Stimulated activated CD4-positive, alpha-beta T cell treated with anti-CD3 and anti-CD28 coated beads, TNF-alpha, amount 100 ng/mL, for 24 hours (primary cell): ENCODE measurements at regions not wholly inside any gene's neighbourhood (a gene's known extent, or its start where the extent isn't known, plus 50 kb on each side); places are given as distances from the start of the nearest gene placed in this dataset.

Experiments
- DNase-seq, 3 experiments: peaks; one replicate each; pipeline ENCODE4 v3.0.0-alpha.2; 2020; ENCODE audit warnings: low read depth in 3 of 3

GRCh38 chr15:69576948-69577351 lies 124.3 kb downstream of the RPLP1 start:
- no peak for DNase-seq

- DNase-seq = no peak
Observed at GRCh38 chr15:69577397-69577796, 124.8 kb downstream of the RPLP1 start.

DNA sequence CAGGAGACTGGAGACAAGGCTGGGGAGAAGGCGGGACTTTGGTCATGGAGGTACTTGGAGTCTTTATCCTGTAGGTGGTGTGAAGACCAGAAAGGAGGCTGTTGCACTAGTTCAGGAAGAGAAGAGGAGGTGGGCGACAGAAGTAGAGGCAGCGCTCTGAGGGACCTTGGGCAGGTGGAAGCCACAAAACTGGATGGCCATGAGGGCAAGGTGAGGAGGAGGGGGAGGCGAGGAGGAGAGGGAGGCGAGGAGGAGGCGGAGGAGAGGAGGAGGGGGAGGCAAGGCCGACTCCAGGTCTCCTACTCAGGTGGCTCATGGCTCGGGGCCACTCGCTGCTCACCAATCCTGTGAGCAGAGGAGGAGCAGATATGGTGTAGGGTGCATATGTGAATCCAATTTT lies 125.6 kb downstream of the RPLP1 start:
- no peak for DNase-seq

DNA sequence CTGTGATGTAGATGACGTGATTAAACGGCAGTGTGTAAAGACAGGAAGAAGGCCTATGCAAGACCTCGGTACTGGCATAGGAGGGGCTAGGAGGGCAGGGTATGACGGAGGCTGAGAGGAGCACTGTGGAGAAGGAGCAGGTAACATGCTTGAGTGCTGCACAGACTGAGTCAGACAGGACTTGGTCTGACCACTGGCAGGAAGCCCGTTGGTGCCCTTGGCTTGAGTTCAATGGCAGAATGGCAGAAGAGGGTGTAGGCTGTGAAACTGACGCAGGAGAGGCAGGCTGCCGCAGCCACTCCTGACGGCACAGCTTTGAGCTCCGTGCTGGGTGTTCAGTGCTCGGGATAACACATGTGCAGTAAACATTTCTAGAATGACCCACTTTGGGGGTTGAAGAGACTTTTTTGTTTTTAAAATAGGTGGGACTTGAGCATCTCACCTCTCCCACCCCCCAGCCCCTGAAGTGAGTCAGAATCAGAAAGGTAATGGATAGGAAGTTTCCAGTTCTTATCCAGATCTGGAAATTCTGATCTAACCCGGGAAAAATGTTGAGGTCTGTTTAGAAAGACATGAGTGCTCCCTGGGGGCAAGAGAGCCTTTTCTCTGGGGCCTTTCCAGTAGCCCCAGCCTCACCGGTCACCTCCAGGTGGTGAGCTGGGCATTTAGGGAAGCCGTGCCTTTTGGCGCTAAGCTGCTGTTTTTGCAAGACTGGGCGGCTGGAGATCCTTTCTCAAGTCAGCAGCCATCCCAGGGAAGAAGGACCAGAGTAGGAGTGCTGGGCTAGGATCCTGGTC lies 126.4 kb downstream of the RPLP1 start:
- no peak for DNase-seq

DNA sequence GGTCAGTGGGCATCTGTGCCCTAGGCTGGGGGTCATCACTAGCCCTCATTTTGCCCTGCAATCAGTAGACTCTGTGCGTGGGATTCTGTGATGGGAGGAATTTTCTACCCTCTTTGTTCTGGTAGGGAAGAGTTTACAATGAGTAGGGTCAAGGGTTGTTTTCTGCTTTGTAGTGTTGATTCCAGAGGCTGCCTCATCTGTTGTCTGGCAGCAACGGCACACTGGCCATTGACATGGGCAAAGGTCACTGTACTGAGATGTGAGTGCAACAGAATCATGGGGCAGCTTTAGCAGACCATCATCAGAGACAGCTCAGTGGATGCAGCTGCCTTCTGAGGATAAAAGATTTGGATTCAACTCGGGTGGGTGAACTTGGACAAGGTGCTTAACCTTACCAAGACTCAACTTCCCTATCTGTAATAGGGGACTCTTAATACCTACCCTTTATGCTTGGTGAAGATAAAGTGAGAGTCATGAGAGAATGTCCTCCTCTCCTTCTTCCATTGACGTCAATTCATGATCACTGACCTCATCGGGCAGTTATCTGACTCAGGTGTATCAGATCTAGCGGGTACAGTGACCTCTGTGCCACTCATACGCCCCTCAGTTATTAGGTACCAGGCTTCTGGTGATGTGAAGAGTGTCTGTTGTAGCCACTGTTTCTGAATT lies 127.5 kb downstream of the RPLP1 start:
- DNase-seq = no peak

- no peak for DNase-seq
Observed at GRCh38 chr15:69583626-69584025, 131.0 kb downstream of the RPLP1 start.

GRCh38 chr15:69585937-69586336 lies 133.3 kb downstream of the RPLP1 start:
- no peak for DNase-seq

- no peak for DNase-seq
Observed at GRCh38 chr15:69586721-69587120, 134.1 kb downstream of the RPLP1 start.

- DNase-seq = no peak
Observed at GRCh38 chr15:69587723-69588426, 135.3 kb downstream of the RPLP1 start.

GRCh38 chr15:69590201-69590710 lies 137.6 kb downstream of the RPLP1 start:
- no peak for DNase-seq

DNA sequence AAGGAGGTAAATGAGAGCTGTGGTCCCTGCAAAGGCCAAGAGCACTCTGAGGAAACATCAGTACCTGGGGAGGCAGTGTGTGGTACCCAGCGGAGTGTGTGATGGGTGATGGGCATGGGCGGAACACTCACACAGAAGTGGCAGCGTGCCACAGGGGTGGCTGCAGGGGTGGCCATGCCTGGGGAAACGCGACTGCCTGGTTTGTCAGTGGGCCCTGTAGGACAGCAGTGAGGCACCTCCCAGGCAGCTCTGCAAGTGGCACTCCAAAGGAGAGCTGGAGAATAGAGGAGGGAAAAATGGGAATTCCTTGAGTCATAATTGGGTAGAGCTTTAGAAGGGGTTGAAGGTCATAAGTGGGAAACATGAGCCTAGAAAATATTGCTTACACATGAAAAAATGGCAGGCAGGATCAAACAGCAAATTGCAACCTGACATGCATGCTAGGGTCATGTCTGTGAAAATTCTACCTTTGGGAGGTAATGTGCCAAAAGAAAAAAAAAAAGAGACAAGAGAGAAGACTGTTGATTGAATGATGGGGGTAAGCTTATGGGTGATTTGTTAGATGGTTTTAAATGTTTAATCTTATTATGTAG lies 138.4 kb downstream of the RPLP1 start:
- DNase-seq = no peak

DNA sequence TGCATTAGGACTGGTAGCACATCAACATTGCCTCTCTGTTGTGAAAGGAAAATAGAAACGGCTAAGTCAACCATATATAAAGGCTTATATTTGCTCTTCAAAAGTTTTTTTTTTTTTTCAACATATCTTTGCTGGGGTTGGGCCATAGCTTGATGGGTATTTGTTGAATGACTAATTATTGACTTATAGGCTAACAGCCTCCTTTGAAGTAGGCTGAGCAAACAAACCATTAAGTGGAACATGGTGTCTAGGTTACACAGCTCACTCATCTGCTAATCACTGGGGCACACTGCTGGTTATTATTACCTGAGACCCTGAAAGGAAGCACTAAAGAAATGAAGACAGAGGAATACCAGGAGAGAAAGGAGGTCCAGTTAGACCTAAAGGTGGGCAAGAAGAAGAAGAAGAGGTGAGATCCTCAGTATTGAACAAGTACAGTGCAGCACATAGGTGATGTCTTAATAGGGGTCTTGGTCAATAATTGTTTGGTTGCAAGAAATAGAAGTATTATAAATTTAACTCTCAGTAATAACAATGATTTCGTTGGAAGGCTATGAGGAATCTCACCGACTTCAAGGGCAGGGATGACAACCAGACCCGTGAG lies 139.4 kb downstream of the RPLP1 start:
- no peak for DNase-seq

DNA sequence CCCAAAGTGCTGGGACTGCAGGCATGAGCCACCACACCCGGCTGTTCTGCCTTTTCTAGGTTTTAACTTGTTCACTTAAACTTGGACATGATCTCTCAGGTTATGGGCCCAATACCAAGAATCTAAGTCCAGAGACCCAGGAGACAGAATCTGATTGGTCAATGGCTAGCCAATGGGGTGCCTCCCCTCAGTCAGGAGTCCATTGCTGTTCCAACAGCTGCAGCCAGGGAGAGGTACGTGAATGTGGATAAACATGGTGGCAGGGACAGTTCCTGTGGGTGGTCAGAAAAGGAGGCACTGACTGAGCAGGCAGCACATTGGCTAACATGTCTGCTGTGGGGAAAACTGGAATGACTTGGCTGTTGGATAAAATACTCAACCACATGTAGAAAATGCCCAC lies 140.3 kb downstream of the RPLP1 start:
- DNase-seq = no peak

- DNase-seq = no peak
Observed at GRCh38 chr15:69593488-69593887, 140.9 kb downstream of the RPLP1 start.

GRCh38 chr15:69593981-69594966 lies 141.7 kb downstream of the RPLP1 start:
- DNase-seq = no peak

DNA sequence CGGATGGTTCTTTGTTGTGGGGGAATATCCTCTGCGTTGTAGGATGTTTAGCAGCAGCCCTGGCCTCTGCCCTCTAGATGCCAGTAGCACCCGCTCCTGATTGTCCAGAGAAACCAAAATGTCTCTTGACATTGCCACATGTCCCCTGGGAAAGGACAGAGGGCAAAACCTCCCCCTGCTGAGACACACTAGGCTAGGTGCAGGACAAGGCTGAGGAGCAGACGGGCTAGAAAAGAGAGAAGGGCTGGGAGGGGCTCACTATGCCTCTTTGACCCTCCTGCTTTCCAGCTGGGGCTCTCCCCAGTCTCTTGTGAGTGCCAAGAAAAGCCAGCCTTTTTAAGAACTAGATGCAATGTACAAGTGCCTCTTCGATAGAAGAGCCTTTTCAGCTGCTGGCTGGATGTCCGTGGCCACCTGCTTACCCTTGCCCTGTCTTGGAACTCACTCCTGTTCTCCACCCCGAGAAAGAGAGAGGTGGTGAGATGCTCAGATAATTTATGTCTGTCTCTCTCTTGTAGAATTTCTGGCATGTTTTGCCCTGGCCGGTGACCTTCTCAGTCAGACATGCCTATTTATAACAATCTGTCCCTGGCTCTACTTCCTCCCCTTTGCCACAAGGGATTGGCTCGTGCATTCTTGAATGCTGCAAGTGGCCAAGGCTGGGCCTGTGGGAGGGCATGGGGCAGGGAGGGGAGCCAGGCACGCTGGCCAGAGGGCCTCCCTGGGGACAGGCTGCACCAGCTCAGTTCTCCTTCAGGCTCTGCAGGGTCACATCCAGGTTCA lies 142.6 kb downstream of the RPLP1 start:
- no peak for DNase-seq

- DNase-seq = no peak
Observed at GRCh38 chr15:69597061-69597592, 144.5 kb downstream of the RPLP1 start.

GRCh38 chr15:69599271-69599670 lies 146.7 kb downstream of the RPLP1 start:
- no peak for DNase-seq

- no peak for DNase-seq
Observed at GRCh38 chr15:69600556-69601085, 148.0 kb downstream of the RPLP1 start.
